Nucleus accumbens (tissue), 56 donors: ENCODE measurements at regions not wholly inside any gene's neighbourhood (a gene's known extent, or its start where the extent isn't known, plus 50 kb on each side); places are given as distances from the start of the nearest gene placed in this dataset.
"Not testable (repeated sequence)": the region's sequence is repeated elsewhere in the genome, so short reads cannot be mapped to it uniquely, and the experiment has no call there.

Experiments
- DNase-seq, 56 donors: peaks; one replicate each; lab custom pipeline; 2025; lab: John Stamatoyannopoulos, UW

DNA sequence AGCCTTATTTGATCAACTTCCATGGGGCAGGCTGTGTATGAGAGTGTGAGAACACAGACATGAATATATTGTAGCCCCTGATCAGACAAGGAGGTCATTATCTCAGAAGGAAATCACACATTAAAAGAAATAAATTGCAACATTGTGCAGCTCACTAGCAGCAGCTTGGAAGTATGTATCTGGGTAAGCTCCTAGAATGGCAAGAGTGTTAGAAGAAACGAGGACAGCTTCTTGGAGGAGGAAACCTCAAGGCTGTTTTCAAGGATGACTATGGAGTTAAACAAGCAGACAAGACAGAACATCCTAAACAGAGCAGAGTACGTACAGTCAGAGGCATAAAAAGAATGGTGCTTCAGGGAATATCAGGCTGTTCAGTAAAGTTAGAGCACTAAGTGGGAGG, 511.0 kb downstream of the SLCO4C1 start:
- no peak for DNase-seq

DNA sequence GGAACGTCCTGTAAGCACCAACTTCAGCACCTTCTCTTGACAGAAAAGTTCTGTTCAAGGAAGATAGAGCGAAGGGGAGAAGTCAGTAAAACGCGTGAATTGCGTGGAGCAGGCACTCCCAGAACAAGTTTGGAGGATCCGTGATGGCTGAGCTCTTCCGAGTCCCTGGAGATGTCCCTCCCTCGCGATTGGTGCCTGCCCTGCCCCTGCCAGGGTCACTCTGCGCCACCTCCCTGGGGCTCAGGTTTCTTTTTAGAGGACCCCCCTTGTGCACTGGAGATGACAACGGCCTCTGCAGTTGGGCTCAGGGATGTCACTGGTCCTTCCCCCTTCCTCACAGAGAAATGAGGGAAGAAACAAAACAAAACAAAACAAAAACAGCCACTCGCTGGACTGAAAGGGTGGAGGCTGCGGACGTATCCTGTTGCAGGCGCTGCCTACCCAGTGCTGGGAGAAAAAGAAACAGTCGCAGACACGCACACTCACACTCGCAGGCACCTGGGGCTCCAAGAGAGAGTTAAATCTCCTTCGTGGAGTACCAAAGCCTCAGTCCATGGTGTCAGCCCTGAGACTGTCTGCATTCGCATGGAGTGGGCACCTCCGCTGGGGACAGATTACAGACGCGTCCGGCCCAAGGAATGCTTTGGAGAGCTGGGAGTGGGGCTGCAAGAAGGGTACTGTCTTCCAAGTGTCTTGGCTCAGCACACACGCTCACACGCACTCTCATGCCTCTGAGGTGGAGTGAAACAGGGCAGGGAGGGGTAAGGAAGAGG, 512.7 kb downstream of the SLCO4C1 start:
- no peak for DNase-seq

DNA sequence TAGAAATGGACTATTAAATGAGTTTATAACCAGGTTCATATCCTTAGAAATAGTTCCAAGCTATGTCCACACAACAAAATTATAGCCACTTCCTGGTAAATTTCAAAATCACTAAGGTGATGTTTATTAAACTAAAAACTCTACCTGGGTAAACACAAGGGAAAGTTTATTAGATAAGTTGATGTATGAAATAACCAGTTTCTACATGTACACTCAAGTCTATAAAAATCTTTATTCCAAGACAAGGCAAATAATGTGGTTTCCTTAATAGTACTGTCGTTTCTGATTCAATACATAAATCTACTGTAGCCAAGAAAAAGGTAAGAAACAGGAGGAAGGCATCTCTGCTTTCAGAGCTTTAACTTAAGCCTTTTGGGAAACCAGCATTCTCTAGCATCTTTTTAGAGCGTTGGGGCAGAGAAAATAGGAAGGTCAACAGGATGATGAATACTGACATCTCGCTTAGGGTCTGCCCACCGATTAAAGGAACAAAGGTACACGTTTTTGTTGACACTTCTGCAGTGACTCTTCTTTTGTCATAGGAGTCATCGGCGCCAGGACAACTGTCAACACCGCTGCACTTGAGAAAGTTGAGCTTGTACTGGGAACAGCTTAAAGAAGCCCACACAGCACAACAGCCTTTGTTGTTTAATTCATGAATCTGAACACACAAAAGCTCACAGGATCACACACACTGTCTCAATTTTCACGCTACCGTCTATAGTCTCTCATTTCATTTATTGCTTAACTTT, 513.6 kb downstream of the SLCO4C1 start:
- DNase-seq = no peak

DNA sequence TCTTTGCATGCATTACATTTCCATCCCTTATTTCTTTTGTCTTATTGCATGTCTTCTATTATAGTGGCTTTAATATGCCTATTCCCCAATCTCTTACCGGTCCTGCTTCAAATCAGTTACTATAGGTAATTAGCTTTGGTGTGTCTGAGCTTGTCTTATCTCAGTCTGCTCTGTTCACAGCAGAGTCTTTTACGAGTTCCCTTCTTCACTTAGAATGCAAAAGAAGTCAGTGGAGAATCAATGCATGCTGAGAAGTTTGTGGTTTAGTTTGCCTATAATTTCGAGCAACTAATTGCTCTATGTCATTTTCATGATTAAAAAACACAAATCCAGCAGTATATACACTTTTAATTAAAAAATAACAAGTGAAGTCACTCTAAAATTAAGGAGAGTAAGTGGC, 545.0 kb downstream of the SLCO4C1 start:
- no peak for DNase-seq

DNA sequence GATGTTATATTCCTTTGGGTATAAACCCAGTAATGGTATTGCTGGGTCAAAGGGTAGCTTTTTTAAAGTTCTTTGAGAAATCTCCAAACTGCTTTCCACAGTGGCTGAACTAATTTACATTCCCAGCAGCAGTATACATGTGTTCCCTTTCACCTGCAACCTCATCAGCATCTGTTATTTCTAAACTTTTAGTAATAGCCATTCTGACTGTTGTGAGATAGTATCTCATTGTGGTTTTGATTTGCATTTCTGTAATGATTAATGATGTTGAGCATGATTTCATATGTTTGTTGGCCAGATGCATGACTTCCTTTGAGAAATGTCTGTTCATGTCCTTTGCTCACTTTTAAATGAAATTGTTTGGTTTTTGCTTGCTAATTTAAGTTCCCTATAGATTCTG, 553.1 kb downstream of the SLCO4C1 start:
- DNase-seq = not testable (repeated sequence)

DNA sequence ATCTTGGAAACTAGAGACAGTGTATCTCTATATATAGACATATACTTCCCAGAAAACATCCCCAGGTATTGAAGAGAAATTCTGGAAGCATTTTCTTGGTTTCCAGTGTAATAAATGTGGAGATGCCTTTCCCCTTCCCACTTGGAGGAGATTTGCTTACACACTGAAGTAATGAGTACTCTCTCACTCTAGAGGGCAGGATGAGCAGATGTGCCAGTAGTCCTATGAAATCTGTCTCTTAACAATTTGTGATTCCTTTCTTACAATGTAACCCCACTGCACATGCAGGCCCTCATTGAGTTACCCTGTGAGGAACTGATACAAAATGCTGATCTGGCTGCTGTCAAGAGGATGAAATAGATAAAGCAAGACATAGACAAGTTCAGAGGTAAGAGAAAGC, 567.2 kb downstream of the SLCO4C1 start:
- no peak for DNase-seq

DNA sequence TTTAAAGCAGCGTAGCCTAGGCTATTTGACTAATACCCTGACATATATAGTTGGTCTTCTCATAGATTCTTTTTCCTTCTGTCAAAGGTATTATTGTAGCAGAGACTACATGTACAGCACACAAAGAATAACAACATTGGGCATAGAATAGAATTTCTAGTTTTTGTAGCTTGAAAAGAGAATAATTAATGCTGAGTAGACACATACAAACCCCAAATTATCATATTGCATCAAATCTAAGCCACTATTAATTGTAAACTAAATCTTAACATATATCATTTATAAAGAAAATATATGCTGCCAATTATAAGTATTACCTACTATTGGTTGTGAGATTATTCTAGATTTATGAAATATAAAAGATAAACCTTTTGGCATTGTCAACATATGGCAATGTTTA, 574.5 kb downstream of the SLCO4C1 start:
- no peak for DNase-seq

DNA sequence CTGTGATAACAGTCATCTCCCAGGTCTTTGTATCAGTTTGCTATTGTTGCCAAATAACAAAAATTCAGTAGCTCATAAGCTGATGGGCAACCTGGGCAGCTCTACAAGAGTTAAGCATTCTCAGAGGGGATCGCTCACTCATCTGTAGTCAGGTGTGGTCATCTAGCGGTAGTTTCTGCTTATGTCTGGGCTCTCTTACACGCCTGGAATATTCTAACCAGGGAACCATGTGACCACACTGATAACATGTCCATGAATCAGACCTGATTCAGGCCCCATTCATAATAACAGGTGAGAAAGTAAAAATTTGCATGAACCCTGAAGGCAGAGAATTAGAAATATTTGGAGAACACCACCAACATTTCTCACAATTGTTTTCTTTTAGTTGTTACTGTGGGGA, 576.1 kb downstream of the SLCO4C1 start:
- DNase-seq = no peak

DNA sequence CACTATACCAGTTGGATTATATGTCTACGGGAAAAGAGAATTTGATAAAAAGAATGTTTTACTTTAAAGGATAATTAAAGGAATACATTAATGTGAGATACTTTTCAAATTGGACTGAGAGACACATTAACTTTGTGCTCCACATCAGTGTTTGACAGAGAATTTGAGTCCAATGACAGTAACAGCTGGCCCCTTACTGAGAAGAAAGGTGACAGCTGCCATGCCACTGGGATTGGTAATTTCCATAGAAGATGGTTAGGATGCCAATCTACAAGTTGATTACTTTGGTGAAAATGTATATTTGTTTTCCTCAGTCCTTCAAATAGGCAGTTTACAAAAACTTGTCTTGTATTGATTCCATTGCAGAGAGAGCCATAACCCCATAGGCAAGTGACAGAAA, 578.4 kb downstream of the SLCO4C1 start:
- DNase-seq = no peak

DNA sequence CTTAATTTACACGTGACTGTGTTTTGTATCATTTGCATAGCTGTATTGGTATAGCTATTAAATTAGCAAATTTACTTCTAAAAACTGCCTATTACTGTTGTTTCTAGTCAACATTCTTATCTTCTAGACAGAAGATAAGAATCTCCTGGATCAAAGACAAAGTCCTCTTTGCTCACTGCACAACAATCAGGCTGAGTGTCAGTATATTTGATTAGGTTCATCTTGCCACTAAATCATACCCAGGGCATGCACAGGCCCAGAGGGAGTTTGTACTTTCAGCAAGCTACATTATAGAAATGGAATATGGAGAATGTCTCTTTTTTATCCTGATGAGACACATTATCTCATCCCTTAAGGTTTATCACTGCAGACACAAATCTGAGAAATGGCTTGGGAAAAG, 579.1 kb downstream of the SLCO4C1 start:
- no peak for DNase-seq

DNA sequence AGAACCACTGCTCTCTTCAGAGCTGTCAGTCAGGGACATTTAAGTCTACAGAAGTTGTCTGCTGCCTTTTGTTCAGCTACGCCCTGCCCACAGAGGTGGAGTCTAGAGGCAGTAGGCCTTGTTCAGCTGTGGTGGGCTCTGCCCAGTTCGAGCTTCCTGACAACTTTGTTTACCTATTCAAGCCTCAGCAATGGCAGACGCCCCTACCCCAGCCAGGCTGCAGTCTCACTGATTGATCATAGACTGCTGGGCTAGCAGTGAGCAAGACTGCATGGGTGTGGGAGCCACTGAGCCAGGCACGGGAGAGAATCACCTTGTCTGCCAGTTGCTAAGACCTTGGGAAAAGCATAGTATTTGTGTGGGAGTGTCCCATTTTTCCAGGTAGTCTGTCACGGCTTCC, 580.3 kb downstream of the SLCO4C1 start:
- not testable (repeated sequence) for DNase-seq

DNA sequence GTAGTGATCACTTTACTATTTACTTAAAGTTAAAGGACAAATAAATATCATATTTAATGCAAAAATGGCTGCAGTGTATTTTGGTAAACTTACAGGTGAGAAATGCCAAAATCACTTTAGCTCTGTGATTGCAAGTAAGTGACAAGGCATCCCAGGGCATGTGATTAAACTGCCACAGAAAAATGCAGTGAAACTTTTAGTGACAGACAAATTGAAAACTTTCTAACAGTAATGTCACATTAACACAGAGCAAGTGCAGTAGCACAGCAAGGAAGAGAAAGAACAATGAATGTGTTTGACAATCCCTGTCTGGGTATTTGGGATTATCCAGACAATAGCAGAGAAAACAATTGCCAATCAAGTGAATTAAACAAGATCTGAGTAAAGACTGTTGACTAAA, 606.8 kb downstream of the SLCO4C1 start:
- no peak for DNase-seq

DNA sequence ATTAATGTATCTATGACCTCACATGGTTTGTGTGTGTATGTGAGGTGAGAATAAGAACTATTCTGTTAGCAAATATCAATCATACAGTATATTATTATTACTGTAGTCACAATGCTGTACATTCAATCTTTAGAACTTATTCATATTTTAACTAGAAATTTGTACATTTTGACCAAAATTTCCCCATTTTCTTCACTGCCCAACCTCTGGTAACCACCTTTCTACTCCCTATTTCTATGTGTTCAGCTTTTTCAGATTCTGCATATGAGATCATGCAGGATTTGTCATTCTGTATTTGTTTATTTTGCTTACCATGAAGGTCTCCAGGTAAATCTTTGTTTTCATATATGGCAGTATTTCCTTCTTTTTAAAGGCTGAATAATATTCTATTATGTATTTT, 607.9 kb downstream of the SLCO4C1 start:
- DNase-seq = no peak

DNA sequence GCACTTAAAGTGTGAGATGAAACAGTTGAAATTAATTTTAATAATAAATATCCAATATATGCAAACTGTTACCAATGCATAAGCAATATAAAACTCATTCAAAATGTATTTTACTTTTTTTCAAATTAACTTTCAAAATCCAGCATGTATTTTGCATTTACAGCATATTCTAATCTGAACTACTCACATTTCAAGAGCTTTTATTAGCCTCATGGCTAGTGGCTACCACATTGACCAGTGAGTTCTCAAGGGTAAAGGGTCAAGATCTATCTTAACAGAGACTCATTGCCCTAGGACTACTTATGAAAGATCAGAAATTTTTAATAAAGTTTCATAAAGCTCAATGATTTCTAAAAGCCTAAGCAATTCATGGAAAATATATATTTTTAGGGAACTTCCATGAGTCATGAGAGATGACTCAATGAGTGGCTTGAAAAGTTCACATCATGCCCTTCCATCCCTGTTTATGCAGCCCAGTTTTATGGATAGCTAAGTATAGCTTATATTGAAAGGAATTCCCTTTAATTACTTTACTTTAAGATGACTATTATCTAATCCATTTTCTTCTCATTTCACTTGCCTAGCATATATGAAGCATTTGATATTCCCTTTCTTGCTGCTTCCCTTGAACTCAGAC, 608.6 kb downstream of the SLCO4C1 start:
- no peak for DNase-seq

DNA sequence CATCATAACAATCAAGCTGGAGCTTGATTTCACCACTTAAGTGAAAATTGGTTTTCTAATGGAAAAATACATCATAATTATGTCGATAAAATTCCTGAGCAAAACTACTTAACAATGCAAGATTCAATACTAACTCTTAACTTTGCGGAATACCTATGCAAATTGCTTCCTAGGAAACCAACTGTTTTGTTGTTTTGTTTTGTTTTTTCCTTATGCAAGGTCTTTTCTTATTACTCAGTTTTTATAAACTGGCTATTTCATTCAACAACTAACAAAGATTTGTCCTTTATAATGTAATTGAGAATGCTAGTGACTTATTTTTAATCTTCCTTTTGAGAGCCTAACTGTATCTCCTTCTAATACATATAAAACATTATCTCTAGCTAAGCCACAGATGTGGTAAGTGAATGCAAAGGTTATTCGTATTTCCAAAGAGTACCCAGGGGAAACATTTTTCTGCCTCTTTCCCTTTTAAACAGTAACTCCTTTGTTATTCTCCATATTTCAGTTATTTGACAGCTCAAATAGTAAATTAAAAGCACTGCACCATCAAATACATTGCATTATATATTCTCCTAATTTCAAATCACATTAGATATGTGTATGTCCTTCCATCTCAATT, 609.4 kb downstream of the SLCO4C1 start:
- no peak for DNase-seq

DNA sequence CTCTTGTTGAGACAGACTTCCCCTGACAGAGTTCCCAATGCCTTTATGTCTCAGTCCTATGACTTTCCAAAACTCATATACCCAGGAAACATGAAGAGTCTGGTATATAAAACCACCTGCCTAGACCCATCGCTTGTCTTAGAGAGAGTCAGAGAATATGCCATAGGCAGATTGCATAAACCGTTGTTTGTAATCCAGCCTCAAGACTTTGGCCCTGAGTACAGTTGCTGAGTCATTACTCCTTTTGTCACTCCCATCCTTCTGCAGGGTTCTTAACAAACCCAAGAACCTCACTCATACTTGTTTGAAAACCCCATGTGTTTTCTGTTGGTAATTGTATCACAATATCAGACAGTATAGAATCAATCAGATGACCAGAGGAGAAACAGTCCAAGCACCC, 616.3 kb downstream of the SLCO4C1 start:
- no peak for DNase-seq

DNA sequence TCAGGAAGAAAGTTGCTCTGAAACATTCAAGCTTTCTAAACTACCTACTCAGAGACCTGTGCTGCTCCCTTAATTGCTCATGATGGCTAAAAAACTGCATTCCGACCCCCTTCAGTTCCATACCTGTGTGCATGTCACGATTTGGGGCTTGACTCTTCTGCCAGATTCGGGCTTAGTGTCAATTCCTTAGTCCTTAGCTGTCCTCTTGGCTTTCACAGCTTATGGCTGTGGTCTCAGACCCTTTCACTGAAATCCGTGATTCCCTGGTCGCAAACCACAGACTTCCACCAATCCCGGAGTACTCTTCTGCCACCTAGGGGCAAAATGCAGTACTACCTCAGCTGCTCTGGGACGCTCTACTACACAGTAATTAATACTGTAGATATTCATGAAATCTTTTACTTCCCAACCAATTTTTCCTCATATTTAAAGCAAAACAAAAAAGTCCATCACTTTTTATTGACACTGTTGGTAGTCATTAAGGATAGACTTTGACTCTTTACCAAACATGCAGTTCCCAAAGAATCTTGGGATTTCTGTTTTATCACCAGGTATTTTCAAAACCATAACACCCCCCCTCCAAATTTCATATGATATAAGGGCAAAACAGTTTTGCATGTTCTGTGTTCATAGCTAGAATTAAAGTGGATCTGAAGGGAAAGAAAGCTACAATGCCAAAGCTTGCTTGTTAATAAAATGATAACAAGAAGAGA, 617.4 kb downstream of the SLCO4C1 start:
- peak in 40 of 56 donors; percentile 1 to 62 (median 11) for DNase-seq

DNA sequence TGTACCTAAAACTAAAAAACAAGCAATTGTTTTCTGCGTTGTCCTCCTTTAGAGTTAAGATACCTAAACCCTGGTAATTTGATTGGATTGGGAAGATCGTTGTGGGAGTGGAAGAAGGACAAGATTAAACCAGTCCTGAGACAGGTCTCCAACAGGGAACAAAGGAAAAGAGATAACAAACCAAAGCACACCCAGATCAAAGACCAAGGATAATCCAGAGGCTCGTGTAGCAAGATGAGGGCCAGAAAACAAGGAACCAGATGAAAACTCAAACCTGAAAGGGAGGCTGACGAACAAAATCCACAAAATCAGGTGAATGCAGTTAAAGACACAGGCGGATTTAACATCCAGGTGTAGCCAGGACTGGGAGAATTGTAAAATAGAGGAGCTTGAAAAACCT, 618.1 kb downstream of the SLCO4C1 start:
- DNase-seq = no peak

DNA sequence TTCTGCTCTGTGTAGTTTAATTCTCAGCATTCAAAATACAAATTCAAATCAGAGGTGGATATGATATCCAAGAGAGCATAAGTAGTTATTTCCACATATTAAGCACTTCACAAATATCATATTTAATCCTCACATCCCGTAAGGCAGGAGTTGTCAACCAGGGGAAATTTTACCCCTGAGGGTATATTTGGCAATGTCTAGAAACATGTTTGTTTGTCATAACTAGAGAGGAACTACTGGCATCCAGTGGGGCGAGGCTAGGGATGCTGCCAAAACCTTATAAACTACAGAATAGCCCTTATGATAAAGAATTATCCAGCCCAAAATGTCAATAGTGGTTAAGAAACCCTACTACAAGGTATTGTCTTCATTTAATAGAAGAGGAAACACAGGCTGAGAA, 619.4 kb downstream of the SLCO4C1 start:
- no peak for DNase-seq

DNA sequence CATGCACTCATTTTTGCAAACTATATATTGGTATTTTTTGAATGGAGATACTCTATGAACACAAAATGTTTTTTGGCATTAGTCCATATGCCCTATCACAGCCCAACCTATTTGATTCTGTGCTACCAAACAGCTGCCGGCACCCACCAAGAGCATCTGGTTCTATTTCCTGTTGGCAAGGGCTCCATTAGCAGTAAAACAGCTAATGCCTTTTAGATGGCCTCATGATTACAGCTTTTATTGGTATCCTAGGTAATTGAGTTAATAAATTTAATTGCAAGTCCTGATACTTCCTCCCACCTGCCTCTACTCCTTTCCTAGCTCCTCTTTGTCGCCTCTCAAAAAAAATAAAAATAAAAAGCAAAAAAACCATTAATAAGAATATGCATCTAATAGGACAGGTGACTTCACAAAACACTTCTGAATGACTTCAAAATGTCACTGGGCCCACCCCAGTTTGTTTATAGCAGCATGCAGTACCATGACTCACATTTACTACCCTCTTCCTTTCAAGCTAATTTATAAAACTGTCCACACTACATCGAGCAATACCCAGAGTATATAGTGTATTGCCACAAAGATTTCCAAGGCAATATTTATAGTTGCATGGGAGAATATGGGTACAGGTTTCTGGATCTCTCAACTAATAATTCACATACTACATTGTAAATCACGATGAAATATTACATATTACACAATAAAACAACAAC, 620.4 kb downstream of the SLCO4C1 start:
- DNase-seq = no peak
